Gastroesophageal sphincter (tissue), 4 donors: ENCODE measurements at regions not wholly inside any gene's neighbourhood (a gene's known extent, or its start where the extent isn't known, plus 50 kb on each side); places are given as distances from the start of the nearest gene placed in this dataset.

Experiments used
- ATAC-seq: fragments of 150-250 bp; one replicate; pipeline ENCODE4 v1.9.1; 2016; ENCODE audit warnings: mild to moderate bottlenecking, moderate library complexity
- H3K27ac ChIP-seq, 4 donors: fragments of 200-600 bp; sonication (generic) in 3 of 4; 1 replicate in 3 of 4; 2 replicates in 1 of 4; pipeline ENCODE4 v1.5.1; 2016 to 2019
- H3K27me3 ChIP-seq: fragments of 200-600 bp; sonication (generic); one replicate; pipeline ENCODE4 v1.5.1; 2019
- H3K36me3 ChIP-seq, 2 donors: fragments of 200-600 bp; sonication (generic); one replicate each; pipeline ENCODE4 v1.5.1; 2019; ENCODE audit warnings: control low read depth in 1 of 2
- H3K4me1 ChIP-seq, 3 donors: fragments of 200-600 bp; sonication (generic); 1 replicate in 2 of 3; 2 replicates in 1 of 3; pipeline ENCODE4 v1.5.1; 2016 to 2019; ENCODE audit warnings: control low read depth in 2 of 3
- H3K4me3 ChIP-seq, 2 donors: fragments of 200-600 bp; sonication (generic); one replicate each; pipeline ENCODE4 v1.5.1; 2019; ENCODE audit warnings: mild to moderate bottlenecking in 1 of 2, moderate library complexity in 1 of 2
- H3K9me3 ChIP-seq, 3 donors: fragments of 200-600 bp; sonication (generic); one replicate each; pipeline ENCODE4 v1.5.1; 2017 to 2019; ENCODE audit warnings: control low read depth in 2 of 3
- CTCF ChIP-seq, 4 experiments: fragments of 200-600 bp in 2 of 4; fragments of 450-650 bp in 2 of 4; sonication (generic) in 1 of 4; IDR thresholded peaks; one replicate each; pipeline ENCODE4 v1.5.1; 2017 to 2019; ENCODE audit warnings: antibody characterized with exemption in 4 of 4, mild to moderate bottlenecking in 2 of 4, moderate library complexity in 2 of 4
- EP300 ChIP-seq: sonication (generic); formaldehyde crosslinking; IDR thresholded peaks from one replicate; pipeline ENCODE4 v1.6.1; 2017; ENCODE audit warnings: antibody characterized with exemption, mild to moderate bottlenecking
- POLR2A ChIP-seq, 2 donors: fragments of 450-650 bp; IDR thresholded peaks; one replicate each; pipeline ENCODE4 v1.6.1; 2017; ENCODE audit warnings: antibody characterized with exemption in 2 of 2, mild to moderate bottlenecking in 2 of 2, moderate library complexity in 1 of 2
- POLR2AphosphoS5 ChIP-seq: sonication (generic); formaldehyde crosslinking; IDR thresholded peaks from one replicate; pipeline ENCODE4 v1.6.1; 2017; ENCODE audit warnings: antibody characterized with exemption
- whole genome bisulfite sequencing, 2 donors: methylation state at CpG; one replicate each; pipeline ENCODE4 v1.1.5; 2018; ENCODE audit warnings: low coverage in 1 of 2; 5-methylcytosine and 5-hydroxymethylcytosine counted together

- 59% methylated on average over 5 of the region's 10 CpGs; no CpG with 5 or more reads in 1 of the 2 donors for WGBS, 2 donors
- H3K27me3 ChIP-seq, result peaks cover 57% of the 10 kb centered on the region
- ATAC-seq, result no peak
- H3K9me3 ChIP-seq, result peaks cover 0 to 10% (median 0%) of the 10 kb centered on the region in 3 donors
- H3K27ac ChIP-seq, result no peak overlapping the region
- H3K4me3 ChIP-seq, result no peak overlapping the region
- H3K4me1 ChIP-seq, result no peaks in the 10 kb centered on the region
- TF ChIP-seq POLR2A (IDR thresholded peaks at IDR 0.05) (no peak), EP300 (no peak), CTCF (IDR thresholded peaks at IDR 0.05) (no peak), POLR2AphosphoS5 (no peak)
- no peaks in the 10 kb centered on the region for H3K36me3 ChIP-seq
Observed at GRCh38 chr14:99331811-99332210, 59.8 kb upstream of the BCL11B start.

- TF ChIP-seq CTCF (IDR thresholded peaks at IDR 0.05) (no peak), POLR2AphosphoS5 (no peak), EP300 (no peak), POLR2A (IDR thresholded peaks at IDR 0.05) (no peak)
- no peaks in the 10 kb centered on the region for H3K4me1 ChIP-seq
- H3K9me3 ChIP-seq, result peaks cover 0 to 12% (median 0%) of the 10 kb centered on the region in 3 donors
- no peak overlapping the region for H3K27ac ChIP-seq
- H3K4me3 ChIP-seq, result no peak overlapping the region
- ATAC-seq, result no peak
- H3K36me3 ChIP-seq, result no peaks in the 10 kb centered on the region
- WGBS, 2 donors, result 71 to 78% methylated on average over 6 of the region's 17 CpGs
- H3K27me3 ChIP-seq, result peaks cover 64% of the 10 kb centered on the region
Observed at GRCh38 chr14:99330316-99331240, 58.6 kb upstream of the BCL11B start.

DNA sequence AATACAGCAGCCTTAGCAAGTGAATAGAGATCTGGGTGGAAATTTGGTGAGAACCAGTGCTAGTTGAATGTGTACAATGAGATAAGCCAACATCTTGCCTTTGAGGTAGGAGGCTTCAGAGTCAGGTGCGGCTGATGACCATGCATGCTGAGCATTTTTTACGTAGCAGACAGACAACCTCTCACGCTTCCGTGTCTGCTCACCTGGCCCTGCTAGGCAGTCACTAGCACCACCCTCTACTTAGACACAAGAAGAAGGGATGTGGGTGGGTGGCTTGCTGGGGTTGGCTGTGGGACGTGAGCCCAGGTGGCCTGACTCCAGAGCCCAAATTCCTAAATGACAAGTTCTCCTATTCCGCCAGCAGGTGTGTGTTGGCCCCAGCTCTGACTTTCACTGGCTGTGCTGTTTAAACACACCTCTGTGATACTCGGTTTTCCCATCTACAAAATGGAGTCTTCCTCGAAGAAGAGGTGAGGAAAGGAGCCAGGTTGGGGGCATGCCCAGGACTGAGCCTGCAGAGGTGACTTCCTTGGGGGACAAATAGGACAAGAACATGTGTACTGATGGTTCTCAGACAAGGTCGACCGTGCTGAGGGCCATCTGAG is 57.8 kb upstream of the BCL11B start:
- H3K4me1 ChIP-seq, result no peaks in the 10 kb centered on the region
- peaks cover 61% of the 10 kb centered on the region for H3K27me3 ChIP-seq
- no peaks in the 10 kb centered on the region for H3K36me3 ChIP-seq
- WGBS, 2 donors, result 66 to 69% methylated on average over 7 to 8 of the region's 10 CpGs
- H3K9me3 ChIP-seq, result peaks cover 0 to 10% (median 0%) of the 10 kb centered on the region in 3 donors
- no peak overlapping the region for H3K4me3 ChIP-seq
- TF ChIP-seq EP300, result no peak
- no peak for TF ChIP-seq POLR2A (IDR thresholded peaks at IDR 0.05)
- TF ChIP-seq CTCF (IDR thresholded peaks at IDR 0.05), result no peak
- TF ChIP-seq POLR2AphosphoS5, result no peak
- H3K27ac ChIP-seq, result no peak overlapping the region
- no peak for ATAC-seq

DNA sequence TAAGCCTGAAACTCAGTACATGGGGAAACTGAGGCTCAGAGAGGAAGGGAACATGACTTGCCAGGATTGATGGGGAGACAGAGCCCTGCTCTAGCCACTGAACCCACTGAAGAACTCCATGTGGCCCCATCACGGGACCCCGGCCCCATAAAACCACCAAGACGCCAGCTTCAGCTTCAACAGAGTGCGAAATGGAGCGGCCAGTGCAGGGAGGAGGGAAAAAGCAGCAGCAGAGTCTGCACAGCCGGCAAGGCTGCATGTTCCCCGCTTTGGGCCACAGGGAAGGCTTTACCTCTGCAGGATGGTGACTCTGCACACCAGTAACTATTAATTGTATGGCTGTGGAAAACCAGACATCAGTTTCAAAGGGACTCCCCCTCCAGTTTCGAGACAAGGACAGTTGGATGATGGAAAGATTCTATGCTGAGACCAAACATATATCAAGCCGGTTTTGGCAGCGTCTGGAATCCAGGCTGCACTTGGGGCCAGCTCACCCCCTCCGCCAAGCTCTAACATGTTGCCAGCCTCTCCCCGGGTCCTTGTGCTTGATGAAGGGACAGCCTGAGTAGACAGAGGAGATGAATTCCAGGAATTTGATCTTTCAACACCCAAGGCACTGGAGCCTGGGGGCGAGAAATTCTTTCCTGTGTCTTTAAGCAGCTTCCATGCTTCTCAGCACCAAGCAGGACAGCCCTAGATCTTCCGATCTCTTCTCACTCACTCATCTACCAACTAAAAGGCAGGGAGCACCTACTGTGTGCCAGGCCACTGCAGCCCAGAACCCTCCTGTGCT is 55.7 kb upstream of the BCL11B start:
- Histone ChIP-seq H3K36me3 (no peaks in the 10 kb centered on the region), H3K4me3 (no peak overlapping the region), H3K4me1 (no peaks in the 10 kb centered on the region), H3K27me3 (peaks cover 70% of the 10 kb centered on the region), H3K27ac (no peak overlapping the region), H3K9me3 (peaks cover 0 to 6% (median 0%) of the 10 kb centered on the region in 3 donors)
- TF ChIP-seq EP300, result no peak
- no peak for TF ChIP-seq POLR2AphosphoS5
- no peak for TF ChIP-seq POLR2A (IDR thresholded peaks at IDR 0.05)
- no peak for TF ChIP-seq CTCF (IDR thresholded peaks at IDR 0.05)
- no peak for ATAC-seq
- 39 to 50% methylated on average over 8 to 10 of the region's 14 CpGs for WGBS, 2 donors
